K562 (cell line): ENCODE measurements at regions not wholly inside any gene's neighbourhood (a gene's known extent, or its start where the extent isn't known, plus 50 kb on each side); places are given as distances from the start of the nearest gene placed in this dataset.

ENCODE experiments used
- ATAC-seq: fragments of 200-7000 bp; cut with Tn5 transposase; 3 replicates; pipeline ENCODE4 v1.9.1; 2020; ENCODE audit warnings: moderate library complexity
- BruUV-seq: library from RNA; stranded (reverse); fragments of 400-500 nt; replicated peaks from 2 replicates; lab custom pipeline; 2021; lab: Mats Ljungman, UMichigan
- CTCF ChIA-PET: fragments of 300-600 bp; formaldehyde crosslinking; extraction: SDS; loops from one replicate; lab custom pipeline; 2021; ENCODE audit warnings: low intra/inter-chr PET ratio; lab: Yijun Ruan, JAX
- POLR2A ChIA-PET: fragments of 300-600, 350-650 bp; sonication (Branson Sonifier 250); formaldehyde crosslinking; extraction: SDS; loops from one replicate; lab custom pipeline; 2021; ENCODE audit warnings: antibody characterized with exemption, inconsistent platforms; lab: Yijun Ruan, JAX
- DNase-seq, 4 experiments: peaks; one replicate each; pipeline versions ENCODE4 v3.0.0 to v3.0.0-alpha.2; 2011 to 2018; ENCODE audit warnings: low spot score in 3 of 4, mixed read lengths in 3 of 4; ENCODE audit errors: extremely low read depth in 1 of 4
- FAIRE-seq: peaks from 2 replicates; lab custom pipeline; 2011; peaks lifted over from hg19 to GRCh38; lab: Jason Lieb, UNC
- H2AFZ ChIP-seq: 2 replicates; pipeline ENCODE4 v1.6.0; 2011; ENCODE audit warnings: low read depth, low read length, control low read depth, inconsistent platforms
- H3K27ac ChIP-seq: fragments of 200-600 bp; 3 replicates; pipeline ENCODE4 v1.8.0; 2011; ENCODE audit warnings: low read depth, mild to moderate bottlenecking, control low read depth, inconsistent platforms, low read length, moderate library complexity, mixed read lengths; ENCODE audit errors: extremely low read depth
- H3K27me3 ChIP-seq, 2 experiments: fragments of 300-600 bp in 1 of 2; 2 replicates in 1 of 2; 3 replicates in 1 of 2; pipeline versions ENCODE4 v1.6.0 to v1.8.0; 2011; ENCODE audit warnings: inconsistent platforms in 2 of 2, low read length in 2 of 2, mild to moderate bottlenecking in 1 of 2, mixed read lengths in 1 of 2, moderate library complexity in 1 of 2; ENCODE audit not compliant: control insufficient read depth in 2 of 2, insufficient read depth in 2 of 2
- H3K36me3 ChIP-seq: fragments of 300-600 bp; 3 replicates; pipeline ENCODE4 v1.8.0; 2011; ENCODE audit warnings: mild to moderate bottlenecking, low read length, inconsistent platforms; ENCODE audit not compliant: control insufficient read depth, insufficient read depth
- H3K4me1 ChIP-seq, 2 experiments: fragments of 200-600 bp in 1 of 2; replicated peaks in 1 of 2; 2 replicates in 1 of 2; 3 replicates in 1 of 2; pipeline versions ENCODE4 v1.5.1 to v1.8.0; 2011; ENCODE audit warnings: inconsistent platforms in 2 of 2, low read length in 2 of 2, mild to moderate bottlenecking in 1 of 2, mixed read lengths in 1 of 2, moderate library complexity in 1 of 2; ENCODE audit not compliant: control insufficient read depth in 2 of 2, insufficient read depth in 2 of 2
- H3K4me2 ChIP-seq: 2 replicates; pipeline ENCODE4 v1.6.1; 2011; ENCODE audit warnings: low read length, control low read depth, inconsistent platforms, mixed read lengths; ENCODE audit not compliant: insufficient read depth
- H3K4me3 ChIP-seq: fragments of 200-600 bp; sonication (generic), shearing (Covaris generic); 2 replicates; pipeline ENCODE4 v1.5.1; 2016; ENCODE audit warnings: control low read depth, inconsistent platforms
- H3K79me2 ChIP-seq: fragments of 200-600 bp; 3 replicates; pipeline ENCODE4 v1.8.0; 2011; ENCODE audit warnings: low read length, inconsistent platforms; ENCODE audit not compliant: control insufficient read depth, insufficient read depth
- H3K9ac ChIP-seq, 2 experiments: 2 replicates each; pipeline versions ENCODE4 v1.6.0 to v1.6.1; 2011; ENCODE audit warnings: low read depth in 2 of 2, low read length in 2 of 2, control low read depth in 1 of 2, inconsistent platforms in 1 of 2, mild to moderate bottlenecking in 1 of 2, mixed read lengths in 1 of 2; ENCODE audit not compliant: insufficient read depth in 1 of 2
- H3K9me1 ChIP-seq: one replicate; pipeline ENCODE4 v1.6.0; 2011; ENCODE audit warnings: inconsistent platforms, mild to moderate bottlenecking, low read length, moderate library complexity; ENCODE audit not compliant: control insufficient read depth, insufficient read depth
- H3K9me3 ChIP-seq: replicated peaks from 2 replicates; pipeline ENCODE4 v1.5.1; 2011; ENCODE audit warnings: low read depth, low read length, inconsistent platforms; ENCODE audit not compliant: control insufficient read depth, insufficient read depth
- H4K20me1 ChIP-seq: replicated peaks from 2 replicates; pipeline ENCODE4 v1.6.1; 2011; ENCODE audit warnings: low read length, inconsistent platforms, mixed read lengths; ENCODE audit not compliant: control insufficient read depth, insufficient read depth
- ARID3B ChIP-seq: fragments of 250-450 bp; sonication (Bioruptor Pico); IDR thresholded peaks from 2 replicates; pipeline ENCODE4 v1.4.0; 2020; ENCODE audit warnings: borderline replicate concordance
- CCAR2 ChIP-seq: fragments of 200-400 bp; formaldehyde crosslinking; IDR thresholded peaks from 2 replicates; pipeline ENCODE4 v1.6.1; 2017; ENCODE audit warnings: mild to moderate bottlenecking, low read depth, low read length
- ETV1 ChIP-seq: fragments of 450-650 bp; conservative IDR thresholded peaks from 2 replicates; pipeline ENCODE4 v1.6.1; 2016; ENCODE audit warnings: missing genetic modification characterization, control low read depth, low read depth, missing compliant biosample characterization
- HCFC1 ChIP-seq: IDR thresholded peaks from 2 replicates; pipeline ENCODE4 v1.6.1; 2012; ENCODE audit warnings: low read depth, low read length, improper control_type of control experiment
- HMG20B ChIP-seq: fragments of 250-450 bp; sonication (Bioruptor Pico); IDR thresholded peaks from 2 replicates; pipeline ENCODE4 v1.5.0; 2021; ENCODE audit warnings: mild to moderate bottlenecking
- KDM4B ChIP-seq, 2 experiments: fragments of 450-650 bp in 1 of 2; sonication (generic) in 1 of 2; IDR thresholded peaks; 2 replicates each; pipeline ENCODE4 v1.6.1; 2016 to 2017; ENCODE audit warnings: borderline replicate concordance in 2 of 2, antibody characterized with exemption in 1 of 2, low read depth in 1 of 2, mild to moderate bottlenecking in 1 of 2
- MIER1 ChIP-seq: fragments of 450-650 bp; IDR thresholded peaks from 2 replicates; pipeline ENCODE4 v1.6.1; 2016; ENCODE audit warnings: antibody characterized with exemption, mild to moderate bottlenecking, low read depth
- MLX ChIP-seq, 2 experiments: fragments of 450-650 bp in 1 of 2; sonication (generic) in 1 of 2; formaldehyde crosslinking; conservative IDR thresholded peaks; 2 replicates each; pipeline versions ENCODE4 v1.4.0 to v1.8.1; 2020 to 2022; ENCODE audit warnings: mild to moderate bottlenecking in 1 of 2, missing genetic modification reagents in 1 of 2
- MNT ChIP-seq, 2 experiments: fragments of 450-650 bp; conservative IDR thresholded peaks; 2 replicates each; pipeline ENCODE4 v1.6.1; 2017; ENCODE audit warnings: mild to moderate bottlenecking in 2 of 2, moderate library complexity in 2 of 2
- POLR2G ChIP-seq: fragments of 200-400 bp; formaldehyde crosslinking; IDR thresholded peaks from 2 replicates; pipeline ENCODE4 v1.6.1; 2017; ENCODE audit warnings: low read depth, mild to moderate bottlenecking, antibody characterized with exemption, low read length, moderate library complexity
- PURB ChIP-seq: sonication (generic); formaldehyde crosslinking; IDR thresholded peaks from 2 replicates; pipeline ENCODE4 v1.9.0; 2021; ENCODE audit warnings: low read depth, mild to moderate bottlenecking, missing genetic modification reagents
- SAFB2 ChIP-seq: fragments of 200-400 bp; formaldehyde crosslinking; IDR thresholded peaks from 2 replicates; pipeline ENCODE4 v1.6.1; 2018; ENCODE audit warnings: borderline replicate concordance, low read length, low read depth, moderate library complexity; ENCODE audit not compliant: severe bottlenecking
- SMAD3 ChIP-seq: fragments of 450-650 bp; formaldehyde crosslinking; conservative IDR thresholded peaks from 2 replicates; pipeline ENCODE4 v1.4.0; 2020; ENCODE audit warnings: mild to moderate bottlenecking
- SRSF3 ChIP-seq: fragments of 200-400 bp; formaldehyde crosslinking; IDR thresholded peaks from 2 replicates; pipeline ENCODE4 v1.6.1; 2016; ENCODE audit warnings: mild to moderate bottlenecking, low read length, moderate library complexity; ENCODE audit not compliant: insufficient read depth
- TCF7 ChIP-seq: sonication (generic); IDR thresholded peaks from 2 replicates; pipeline ENCODE4 v1.6.1; 2016; ENCODE audit warnings: antibody characterized with exemption, borderline replicate concordance
- TSC22D4 ChIP-seq: fragments of 450-650 bp; IDR thresholded peaks from 2 replicates; pipeline ENCODE4 v1.6.1; 2016; ENCODE audit warnings: missing genetic modification characterization, missing biosample characterization, control low read depth
- ZBTB43 ChIP-seq: sonication (generic); formaldehyde crosslinking; IDR thresholded peaks from 2 replicates; pipeline ENCODE4 v1.8.0; 2023; ENCODE audit warnings: mild to moderate bottlenecking, missing genetic modification reagents
- WGBS: fragments of 100-300 bp; shearing (Covaris generic); methylation state at CpG from one replicate; pipeline ENCODE4 v1.1.6; 2016; ENCODE audit warnings: low coverage, mixed read lengths; ENCODE audit not compliant: insufficient coverage; ENCODE audit errors: missing lambda C conversion rate; 5-methylcytosine and 5-hydroxymethylcytosine counted together
- in situ Hi-C: fragments of 300-500 bp; cut with MboI; formaldehyde crosslinking; loops from 4 replicates; pipeline ENCODE4 v1.15.0; 2018; ENCODE audit warnings: inconsistent platforms, mixed read lengths
- intact Hi-C: fragments of 100-400 bp; cut with micrococcal nuclease; formaldehyde crosslinking; loops from 2 replicates; pipeline ENCODE4 v1.14.2; 2022

- intact Hi-C loops (no loop called here), in situ Hi-C loops (no loop called here)
- Histone ChIP-seq H3K9me3 (no peaks in the 10 kb centered on the region; the same call in 1 of the 2 replicates), H3K4me3 (no peak overlapping the region), H3K9me1 (no peaks in the 10 kb centered on the region), H3K27me3 (no peaks in the 10 kb centered on the region), H4K20me1 (no peaks in the 10 kb centered on the region), H3K4me2 (no peak overlapping the region), H3K36me3 (no peaks in the 10 kb centered on the region), H2AFZ (no peak overlapping the region), H3K9ac (no peak overlapping the region), H3K27ac (no peak overlapping the region), H3K4me1 (no peaks in the 10 kb centered on the region), H3K79me2 (no peaks in the 10 kb centered on the region)
- no peak for TF ChIP-seq SRSF3
- no peak for TF ChIP-seq POLR2G
- TF ChIP-seq TSC22D4 (tag), result no peak
- no peak for TF ChIP-seq TCF7
- no peak for TF ChIP-seq CCAR2
- TF ChIP-seq SAFB2, result no peak
- no peak for TF ChIP-seq HMG20B (CRISPR knock-in tag)
- TF ChIP-seq ZBTB43 (CRISPR knock-in tag), result no peak
- no peak for TF ChIP-seq ARID3B (CRISPR knock-in tag)
- TF ChIP-seq MIER1, result no peak
- no peak for TF ChIP-seq MLX (CRISPR knock-in tag; conservative IDR thresholded peaks at IDR 0.05)
- TF ChIP-seq MNT (conservative IDR thresholded peaks at IDR 0.05), result no peak
- TF ChIP-seq KDM4B (IDR thresholded peaks at IDR 0.05; ENCODE audit: borderline replicate concordance in 2 of 2, low read depth in 1 of 2), result no peak
- no peak for TF ChIP-seq SMAD3
- TF ChIP-seq HCFC1, result no peak
- no peak for TF ChIP-seq ETV1 (tag)
- TF ChIP-seq PURB (CRISPR knock-in tag), result no peak
- ChIA-PET POLR2A (no interaction called here), CTCF (no interaction called here)
- no peak for DNase-seq
- no TSS peak for BruUV-seq
- ATAC-seq, result no peak
- WGBS, result 0% methylated on average over 2 of the region's 2 CpGs
- no peak for FAIRE-seq
Measured at GRCh38 chr6:55636406-55637102, 57.6 kb upstream of the HMGCLL1 start.
